NCI-H2196 treated with DMSO at 0.1 percent for 48 hours (cell line): ENCODE measurements at regions not wholly inside any gene's neighbourhood (a gene's known extent, or its start where the extent isn't known, plus 50 kb on each side); places are given as distances from the start of the nearest gene placed in this dataset.

Experiments
- DNase-seq: peaks from one replicate; lab custom pipeline; 2025; ENCODE audit not compliant: unreplicated experiment; lab: John Stamatoyannopoulos, UW

DNA sequence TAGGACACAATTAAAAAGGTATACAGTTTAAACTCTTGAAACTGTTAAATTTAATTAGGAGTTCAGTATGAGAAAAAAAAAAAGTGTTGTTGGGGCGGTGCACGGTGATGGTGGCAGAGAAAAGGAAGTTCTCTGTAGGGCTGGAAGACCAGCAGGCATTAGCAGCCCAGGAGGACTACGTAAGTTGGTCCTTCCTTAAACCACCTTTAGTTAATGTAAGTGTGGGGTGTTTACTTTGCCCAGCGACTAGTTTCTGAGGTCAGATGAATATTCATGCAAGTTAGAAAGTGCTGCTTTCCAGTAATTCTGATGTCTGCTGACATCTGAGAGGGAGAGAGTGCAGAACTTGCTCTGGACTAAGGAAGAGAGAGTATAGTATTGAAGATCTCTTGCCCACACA is 54.9 kb downstream of the NKX2-1 start:
- no peak for DNase-seq

DNA sequence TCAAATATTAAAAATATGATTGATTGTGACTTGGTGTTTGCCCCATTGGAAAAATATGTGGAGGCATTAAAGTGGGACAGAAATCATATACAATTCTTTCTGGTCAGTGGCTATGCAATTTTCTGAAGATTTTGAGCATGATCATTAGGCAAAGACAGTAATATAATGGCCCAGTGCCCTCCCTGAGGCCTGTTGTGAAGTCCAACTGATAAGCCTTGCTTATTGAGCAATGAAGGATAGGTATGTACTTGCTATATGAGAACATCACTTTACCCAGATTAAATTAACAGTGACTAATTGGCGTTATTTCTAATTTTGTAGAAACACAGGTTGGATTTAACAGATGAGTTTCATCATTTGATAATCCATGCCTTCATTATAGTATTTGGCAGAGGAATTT is 57.1 kb downstream of the NKX2-1 start:
- DNase-seq, result no peak

- DNase-seq, result no peak
These were observed 64.8 kb downstream of the NKX2-1 start for GRCh38 chr14:36455241-36455627.

DNA sequence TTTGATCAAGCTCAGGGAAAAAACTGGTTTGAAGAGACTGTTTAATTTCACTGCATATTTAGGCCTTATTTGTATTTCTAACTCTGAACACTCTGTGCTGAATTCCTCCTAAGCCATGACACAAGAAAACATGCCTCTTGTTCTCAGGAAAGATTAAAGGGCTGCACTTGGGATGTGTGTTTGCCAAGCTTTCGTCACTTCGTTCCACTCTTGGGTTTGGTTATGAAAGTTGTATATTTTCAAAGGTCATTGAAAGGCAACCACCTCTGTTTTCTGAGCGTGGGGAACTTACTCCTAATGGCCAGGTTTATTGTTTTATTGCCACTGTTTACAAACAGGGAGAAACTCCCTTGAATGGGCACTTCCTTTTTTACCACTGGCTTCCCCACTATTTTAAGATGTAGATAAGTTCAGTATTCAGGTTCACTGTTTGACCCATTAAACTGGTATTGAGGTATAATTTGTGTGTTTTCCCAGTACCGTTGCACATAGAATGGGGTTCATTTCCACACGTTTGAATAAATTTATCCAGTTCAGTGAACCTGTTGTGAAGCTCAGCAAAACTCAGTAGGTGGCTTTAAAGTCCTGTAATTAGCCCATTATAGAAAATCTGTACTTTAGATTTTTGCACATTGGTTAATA is 65.3 kb downstream of the NKX2-1 start:
- DNase-seq, result no peak

- no peak for DNase-seq
These were observed 67.2 kb downstream of the NKX2-1 start for GRCh38 chr14:36452860-36453259.

- no peak for DNase-seq
These were observed 68.5 kb downstream of the NKX2-1 start for GRCh38 chr14:36451310-36452065.

DNA sequence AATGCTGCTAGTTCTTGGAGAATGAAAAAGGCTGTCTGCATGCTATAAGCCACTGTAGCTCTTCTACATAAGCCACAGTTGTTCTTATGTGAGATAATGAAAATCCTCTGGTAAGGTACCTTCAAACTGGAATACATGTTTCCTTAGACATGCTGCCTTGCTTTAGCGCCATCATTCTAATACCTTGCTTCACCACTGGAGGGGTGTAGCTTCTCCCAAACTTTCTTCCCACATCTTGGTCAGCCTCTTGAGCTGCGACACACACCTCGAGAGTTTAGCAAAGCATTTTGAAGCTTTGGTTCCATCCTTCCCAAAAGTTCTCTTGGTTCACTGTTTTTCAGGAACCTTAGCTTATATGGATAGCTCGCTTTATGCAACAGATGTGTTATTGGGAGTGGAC is 69.5 kb downstream of the NKX2-1 start:
- DNase-seq, result no peak

- DNase-seq, result no peak
These were observed 70.1 kb downstream of the NKX2-1 start for GRCh38 chr14:36449903-36450302.

GRCh38 chr14:36443374-36443773 is 76.7 kb downstream of the NKX2-1 start:
- DNase-seq, result no peak

GRCh38 chr14:36442824-36443241 is 77.2 kb downstream of the NKX2-1 start:
- no peak for DNase-seq

GRCh38 chr14:36441283-36441682 is 78.7 kb downstream of the NKX2-1 start:
- no peak for DNase-seq

GRCh38 chr14:36439766-36440165 is 80.3 kb downstream of the NKX2-1 start:
- DNase-seq, result no peak

DNA sequence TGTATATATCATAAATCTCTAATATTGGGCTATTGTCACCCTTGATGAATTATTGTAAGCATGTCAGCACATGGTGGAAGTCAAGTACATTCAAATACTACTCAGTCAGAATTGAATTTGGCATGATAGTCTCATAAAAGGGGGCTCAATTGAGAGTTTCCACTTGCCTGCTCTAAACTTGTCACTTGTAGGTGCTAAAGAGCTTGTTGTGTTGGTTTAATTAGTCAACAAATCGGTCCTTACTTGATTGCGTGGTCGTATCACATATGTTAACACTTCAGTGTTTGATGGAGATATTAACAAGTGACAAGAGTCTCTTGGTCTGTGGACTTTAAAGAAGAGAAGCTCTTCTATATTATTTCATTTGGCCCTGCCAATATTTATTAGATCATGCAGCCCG is 81.1 kb downstream of the NKX2-1 start:
- DNase-seq, result no peak

GRCh38 chr14:36430662-36431084 is 89.4 kb downstream of the NKX2-1 start:
- DNase-seq, result no peak

DNA sequence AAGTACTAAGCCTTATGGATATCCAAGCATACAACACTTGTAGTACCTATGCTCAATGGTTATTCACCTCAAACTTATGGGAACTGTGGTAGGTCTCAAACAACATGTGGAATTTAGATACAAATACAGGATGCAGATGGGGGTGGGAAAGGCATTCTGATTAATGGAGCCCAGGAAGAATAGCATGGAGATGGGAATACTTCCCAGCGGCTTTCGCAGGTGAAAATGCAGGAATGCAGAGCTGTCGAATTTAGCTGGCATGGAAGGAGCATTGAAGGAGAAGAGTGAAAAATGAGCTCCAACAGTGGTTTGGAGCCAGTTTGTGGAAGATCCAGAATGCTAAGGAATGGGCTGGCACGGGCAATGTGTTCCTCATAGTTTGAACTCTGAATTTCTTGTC is 89.9 kb downstream of the NKX2-1 start:
- no peak for DNase-seq

DNA sequence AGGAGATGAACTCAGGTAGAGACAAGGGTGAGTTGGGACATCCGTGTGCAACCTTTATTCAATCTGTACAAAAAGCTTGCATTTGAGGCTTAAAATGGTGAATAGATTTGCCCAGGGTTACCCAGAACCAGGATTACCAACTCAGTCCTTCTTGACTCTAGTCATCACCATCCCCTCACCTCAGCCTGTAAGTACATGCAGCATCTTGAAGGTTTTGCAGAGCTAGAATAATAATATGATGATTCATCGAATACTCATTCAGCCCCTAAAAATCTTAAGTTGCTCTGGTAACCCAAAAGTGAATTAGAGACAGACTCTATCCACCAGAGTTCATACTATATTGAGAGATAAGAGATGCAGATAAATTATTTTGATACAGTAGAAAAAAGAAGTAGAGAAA is 90.3 kb downstream of the NKX2-1 start:
- DNase-seq, result no peak

DNA sequence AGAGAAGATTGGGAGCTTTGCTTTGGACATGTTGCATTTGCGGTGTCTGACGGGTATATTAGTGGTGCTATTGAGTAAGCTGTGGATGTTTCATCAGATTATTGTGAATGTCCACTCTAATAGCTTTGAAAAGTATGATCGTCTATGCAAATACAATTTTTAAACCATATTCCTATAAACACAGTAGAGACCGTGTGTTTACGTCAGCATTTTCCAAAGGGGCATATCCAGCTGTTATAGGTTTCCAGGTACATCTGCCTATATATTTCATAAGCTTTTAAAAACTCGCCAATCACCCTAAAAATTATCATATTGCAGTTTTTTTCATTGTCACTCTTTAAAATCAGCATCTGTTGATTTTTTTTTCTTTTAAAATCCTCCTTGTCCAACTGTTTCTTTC is 91.7 kb downstream of the NKX2-1 start:
- no peak for DNase-seq

DNA sequence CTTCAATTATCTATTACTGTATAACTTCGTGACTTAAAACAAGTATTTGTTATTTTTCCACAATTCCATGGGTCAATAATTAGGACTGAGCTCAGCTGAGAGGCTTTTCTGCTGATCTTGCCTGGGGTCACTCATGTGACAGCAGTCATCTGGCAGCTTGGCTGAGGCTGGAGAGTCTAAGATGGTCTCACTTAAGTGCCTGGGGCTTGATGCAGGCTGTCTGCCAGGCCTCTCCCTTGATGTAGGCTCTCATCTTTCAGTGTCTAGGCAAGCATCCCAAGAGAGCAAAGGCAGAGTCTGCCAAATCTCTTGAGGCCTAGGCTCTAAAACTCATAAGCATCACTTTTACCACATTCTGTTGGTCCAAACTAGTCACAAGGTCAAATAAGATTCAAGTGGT is 93.2 kb downstream of the NKX2-1 start:
- peak; percentile 44 for DNase-seq

DNA sequence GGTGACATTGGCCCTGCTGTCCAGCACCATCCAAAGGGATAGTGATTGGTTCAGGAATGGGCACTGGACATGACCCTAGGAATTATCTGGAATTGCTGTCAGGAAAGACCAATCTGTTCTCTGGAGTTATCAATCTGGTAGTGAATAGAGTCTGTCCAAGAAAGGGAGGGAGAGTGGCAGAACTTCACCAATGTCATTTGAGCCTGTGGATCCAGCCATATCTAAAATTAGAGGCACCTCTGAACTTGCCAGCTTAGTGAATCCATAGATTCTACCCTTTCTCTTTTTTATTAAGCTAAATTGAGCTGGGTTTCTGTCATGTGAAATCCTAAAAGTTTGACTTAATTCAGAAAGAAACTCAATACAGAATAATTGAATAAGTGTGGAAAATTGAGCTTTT is 93.9 kb downstream of the NKX2-1 start:
- no peak for DNase-seq

GRCh38 chr14:36424478-36425102 is 95.4 kb downstream of the NKX2-1 start:
- peak; percentile 72 for DNase-seq

DNA sequence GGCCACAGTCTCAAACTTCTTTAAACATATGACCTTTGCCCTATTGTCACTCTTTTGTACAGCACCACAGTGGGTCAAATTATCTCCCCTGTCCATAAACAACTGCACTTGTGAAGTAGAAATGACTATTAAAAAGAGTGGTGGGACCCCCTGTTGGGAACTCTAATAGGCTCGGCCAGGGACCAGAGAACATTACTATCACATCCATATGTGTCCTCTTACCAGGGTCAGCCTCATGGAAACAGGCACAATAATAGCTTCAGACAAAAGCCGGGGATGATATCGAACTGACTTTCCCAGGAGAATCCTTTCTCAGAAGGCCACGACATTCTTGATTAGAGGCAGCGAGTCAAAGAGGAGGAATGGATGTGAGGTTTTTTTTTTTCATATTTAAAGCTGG is 96.6 kb downstream of the NKX2-1 start:
- DNase-seq, result no peak

DNA sequence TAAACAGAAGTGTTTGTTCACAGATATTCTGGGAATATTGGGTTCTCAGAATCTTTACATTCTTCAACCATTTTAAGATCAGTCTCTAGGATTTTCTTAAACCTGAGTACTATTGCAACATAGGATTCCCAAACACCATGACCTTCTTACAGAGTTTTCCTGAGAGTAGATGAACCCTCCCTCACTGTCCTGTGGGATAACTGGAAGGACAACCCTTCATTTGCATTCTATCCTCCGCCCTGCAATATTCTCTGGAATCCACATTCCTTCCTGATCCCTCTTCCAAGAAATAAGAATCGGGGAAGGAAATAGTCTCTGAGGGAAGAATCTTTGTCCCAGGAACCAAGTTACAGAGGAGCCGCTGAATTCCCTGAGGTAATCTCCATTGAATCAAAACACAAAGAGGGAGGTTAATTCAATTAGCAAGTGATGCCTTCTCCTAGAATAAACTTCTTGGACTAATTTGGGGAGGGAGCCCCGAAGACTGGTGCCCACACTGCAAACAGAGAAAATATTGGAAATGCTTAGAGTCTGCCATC is 99.8 kb upstream of the MBIP start:
- no peak for DNase-seq
